ENCODE measurements at regions not wholly inside any gene's neighbourhood (a gene's known extent, or its start where the extent isn't known, plus 50 kb on each side); places are given as distances from the start of the nearest gene placed in this dataset.
A peak's percentile ranks its signal among the peaks of the same experiment; 100 is the strongest.

DNA sequence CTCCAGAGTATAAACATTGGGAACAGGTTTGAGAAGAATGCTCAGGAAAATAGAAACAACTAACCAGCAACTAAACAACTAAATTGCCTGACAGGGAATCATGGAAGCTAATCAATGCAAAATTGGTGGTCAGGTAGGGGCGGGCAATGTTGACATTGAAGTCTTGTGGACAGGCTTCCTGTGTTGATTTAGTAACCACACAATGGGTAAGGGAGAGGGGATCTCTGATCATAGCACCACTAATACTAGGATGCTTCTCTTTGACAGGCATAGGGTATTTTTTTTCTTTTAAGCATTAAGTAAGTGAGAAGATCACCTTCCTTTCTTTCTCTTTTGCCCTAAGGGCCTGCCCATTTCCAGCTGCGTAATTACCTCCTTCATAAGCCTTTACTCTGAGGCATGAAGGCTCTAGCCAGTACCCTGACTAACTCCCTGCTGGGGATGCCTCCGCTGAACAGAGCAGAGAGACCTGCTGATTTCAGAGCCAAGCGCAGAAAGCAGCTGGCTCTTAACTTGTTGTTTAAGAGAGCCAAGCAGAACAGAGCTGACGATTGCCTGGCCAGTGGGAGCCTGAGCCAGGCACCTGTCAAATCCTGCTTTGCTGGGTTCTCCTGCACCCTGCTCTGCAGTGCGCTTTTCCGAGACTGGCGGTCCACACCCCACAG lies 118.7 kb downstream of the BMP2 start:
- H3K9me3 ChIP-seq (ENCODE audit: control insufficient read depth, low read length), result no peaks in the 10 kb centered on the region
- Mint-ChIP-seq H3K36me3 (ENCODE audit: low read depth) (no peaks in the 10 kb centered on the region), H3K4me3 (no peak overlapping the region), H3K27ac (no peak overlapping the region), H3K9me3 (no peaks in the 10 kb centered on the region), H3K4me1 (peaks cover 26% of the 10 kb centered on the region), H3K27me3 (ENCODE audit: insufficient read depth) (no peaks in the 10 kb centered on the region)
- no peak overlapping the region for H3K27ac ChIP-seq (ENCODE audit: low read depth, low read length)
- H3K9ac ChIP-seq (ENCODE audit: extremely low read depth, low read length, poor library complexity, severe bottlenecking), result no peak overlapping the region
- 67 to 73% methylated on average over 1 to 8 of the region's 8 CpGs for WGBS, 2 experiments (ENCODE audit: insufficient coverage in 1 of 2, insufficient read length in 1 of 2)
- H3K4me1 ChIP-seq (ENCODE audit: control insufficient read depth, insufficient read depth, low read length), result peaks cover 11% of the 10 kb centered on the region
- H3K27me3 ChIP-seq (ENCODE audit: control insufficient read depth, insufficient read depth, low read length, poor library complexity, severe bottlenecking), result no peaks in the 10 kb centered on the region
- no peak overlapping the region for H3K4me3 ChIP-seq (ENCODE audit: low read length)
- DNase-seq, result peak; percentile 52
- no peak for TF ChIP-seq CTCF (conservative IDR thresholded peaks at IDR 0.05)
- no peaks in the 10 kb centered on the region for H3K36me3 ChIP-seq (ENCODE audit: control insufficient read depth, insufficient read depth, low read length)

DNA sequence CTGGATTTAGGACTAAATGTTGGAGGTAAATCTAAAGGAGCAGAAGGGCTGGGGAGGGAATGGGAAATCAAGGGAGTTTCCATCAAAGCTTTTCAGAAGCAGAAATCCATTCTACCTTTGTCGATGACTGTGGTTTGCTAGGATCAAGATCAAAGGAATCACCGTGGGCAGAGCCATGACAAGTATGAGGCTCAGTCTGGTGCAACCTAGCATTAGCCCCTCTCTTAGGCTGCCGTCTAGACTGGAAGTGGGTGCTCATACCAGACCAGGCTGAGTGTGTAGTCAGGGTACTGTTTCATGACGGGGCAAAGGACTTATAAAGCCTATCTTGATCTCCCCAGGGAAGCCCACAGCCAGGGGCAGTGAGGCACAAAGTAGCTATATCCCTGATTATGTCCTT lies 120.5 kb downstream of the BMP2 start:
- no peaks in the 10 kb centered on the region for H3K36me3 ChIP-seq (ENCODE audit: control insufficient read depth, insufficient read depth, low read length)
- no peak overlapping the region for H3K4me3 ChIP-seq (ENCODE audit: low read length)
- H3K9ac ChIP-seq (ENCODE audit: extremely low read depth, low read length, poor library complexity, severe bottlenecking), result no peak overlapping the region
- DNase-seq, result no peak
- H3K27me3 ChIP-seq (ENCODE audit: control insufficient read depth, insufficient read depth, low read length, poor library complexity, severe bottlenecking), result no peaks in the 10 kb centered on the region
- H3K9me3 ChIP-seq (ENCODE audit: control insufficient read depth, low read length), result no peaks in the 10 kb centered on the region
- Mint-ChIP-seq H3K9me3 (no peaks in the 10 kb centered on the region), H3K4me1 (peaks cover 26% of the 10 kb centered on the region), H3K36me3 (ENCODE audit: low read depth) (no peaks in the 10 kb centered on the region), H3K27ac (no peak overlapping the region), H3K27me3 (ENCODE audit: insufficient read depth) (no peaks in the 10 kb centered on the region), H3K4me3 (no peak overlapping the region)
- peaks cover 11% of the 10 kb centered on the region for H3K4me1 ChIP-seq (ENCODE audit: control insufficient read depth, insufficient read depth, low read length)
- no peak overlapping the region for H3K27ac ChIP-seq (ENCODE audit: low read depth, low read length)
- 84 to 95% methylated on average over 4 of the region's 4 CpGs for WGBS, 2 experiments (ENCODE audit: insufficient coverage in 1 of 2, insufficient read length in 1 of 2)
- no peak for TF ChIP-seq CTCF (conservative IDR thresholded peaks at IDR 0.05)

- Mint-ChIP-seq H3K9me3 (no peaks in the 10 kb centered on the region), H3K27ac (no peak overlapping the region), H3K36me3 (ENCODE audit: low read depth) (no peaks in the 10 kb centered on the region), H3K27me3 (ENCODE audit: insufficient read depth) (no peaks in the 10 kb centered on the region), H3K4me1 (peaks cover 26% of the 10 kb centered on the region), H3K4me3 (no peak overlapping the region)
- 94 to 100% methylated on average over 1 to 4 of the region's 4 CpGs for WGBS, 2 experiments (ENCODE audit: insufficient coverage in 1 of 2, insufficient read length in 1 of 2)
- H3K36me3 ChIP-seq (ENCODE audit: control insufficient read depth, insufficient read depth, low read length), result no peaks in the 10 kb centered on the region
- no peak for TF ChIP-seq CTCF (conservative IDR thresholded peaks at IDR 0.05)
- H3K4me1 ChIP-seq (ENCODE audit: control insufficient read depth, insufficient read depth, low read length), result peaks cover 11% of the 10 kb centered on the region
- no peak overlapping the region for H3K9ac ChIP-seq (ENCODE audit: extremely low read depth, low read length, poor library complexity, severe bottlenecking)
- no peak overlapping the region for H3K27ac ChIP-seq (ENCODE audit: low read depth, low read length)
- DNase-seq, result no peak
- no peaks in the 10 kb centered on the region for H3K9me3 ChIP-seq (ENCODE audit: control insufficient read depth, low read length)
- H3K4me3 ChIP-seq (ENCODE audit: low read length), result no peak overlapping the region
- no peaks in the 10 kb centered on the region for H3K27me3 ChIP-seq (ENCODE audit: control insufficient read depth, insufficient read depth, low read length, poor library complexity, severe bottlenecking)
Observed at GRCh38 chr20:6888736-6889395, 121.4 kb downstream of the BMP2 start.

Measured in endodermal cell (in vitro differentiated cells).